ENCODE measurements at regions not wholly inside any gene's neighbourhood (a gene's known extent, or its start where the extent isn't known, plus 50 kb on each side); places are given as distances from the start of the nearest gene placed in this dataset.

GRCh38 chr2:120817956-120818325 lies 82.3 kb downstream of the GLI2 start:
- no peaks in the 10 kb centered on the region for H4K20me1 ChIP-seq (ENCODE audit: insufficient read depth)
- ChIA-PET POLR2A (no interaction called here), CTCF (no interaction called here), RAD21 (ENCODE audit: low non-redundant PET in 1 of 2, low total read pairs in 2 of 2, uncharacterized antibody in 2 of 2, unreplicated experiment in 2 of 2) (no interaction called here)
- no peak overlapping the region for H3K4me3 ChIP-seq (replicated peaks in 1 of 2; ENCODE audit: low read depth in 1 of 2, low read length in 2 of 2)
- H3K79me2 ChIP-seq (ENCODE audit: insufficient read depth, low read length): no peaks in the 10 kb centered on the region
- H3K27ac ChIP-seq (ENCODE audit: low read depth, low read length): no peak overlapping the region
- H3K4me2 ChIP-seq (ENCODE audit: low read length): no peak overlapping the region
- no peak overlapping the region for H2AFZ ChIP-seq (ENCODE audit: low read depth, low read length, poor library complexity, severe bottlenecking)
- H3K36me3 ChIP-seq (ENCODE audit: control insufficient read depth in 1 of 2, insufficient read depth in 2 of 2, low read length in 2 of 2): no peaks in the 10 kb centered on the region
- no peak overlapping the region for H3K9ac ChIP-seq (ENCODE audit: low read length)
- intact Hi-C loops (cut with micrococcal nuclease): no loop called here
- no peak for ATAC-seq
- no peaks in the 10 kb centered on the region for H3K9me2 ChIP-seq (ENCODE audit: insufficient read depth)
- no peak for DNase-seq (ENCODE audit: low read depth, low spot score)
- TF ChIP-seq, protein P1, sequence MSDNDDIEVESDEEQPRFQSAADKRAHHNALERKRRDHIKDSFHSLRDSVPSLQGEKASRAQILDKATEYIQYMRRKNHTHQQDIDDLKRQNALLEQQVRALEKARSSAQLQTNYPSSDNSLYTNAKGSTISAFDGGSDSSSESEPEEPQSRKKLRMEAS (IDR thresholded peaks at IDR 0.05): no peak
- TF ChIP-seq ZFX (IDR thresholded peaks at IDR 0.05): no peak
- no peak for TF ChIP-seq EZH2 (IDR thresholded peaks at IDR 0.05)
- no peak for TF ChIP-seq SP1 (IDR thresholded peaks at IDR 0.05; ENCODE audit: low read depth)
- TF ChIP-seq ZNF274 (IDR thresholded peaks at IDR 0.05; ENCODE audit: low read depth, low read length): no peak
- H3K4me1 ChIP-seq (ENCODE audit: control insufficient read depth in 1 of 2, insufficient read depth in 2 of 2, low read length in 2 of 2): peaks cover 6 to 7% of the 10 kb centered on the region in 2 experiments; a peak in 2 of 4 replicates
- no peaks in the 10 kb centered on the region for H3K27me3 ChIP-seq (ENCODE audit: insufficient read depth, low read length)
- BruUV-seq (replicated peaks): no TSS peak
- H3K9me3 ChIP-seq (ENCODE audit: control insufficient read depth in 1 of 2, insufficient read depth in 1 of 2, low read depth in 1 of 2, low read length in 2 of 2): no peaks in the 10 kb centered on the region

DNA sequence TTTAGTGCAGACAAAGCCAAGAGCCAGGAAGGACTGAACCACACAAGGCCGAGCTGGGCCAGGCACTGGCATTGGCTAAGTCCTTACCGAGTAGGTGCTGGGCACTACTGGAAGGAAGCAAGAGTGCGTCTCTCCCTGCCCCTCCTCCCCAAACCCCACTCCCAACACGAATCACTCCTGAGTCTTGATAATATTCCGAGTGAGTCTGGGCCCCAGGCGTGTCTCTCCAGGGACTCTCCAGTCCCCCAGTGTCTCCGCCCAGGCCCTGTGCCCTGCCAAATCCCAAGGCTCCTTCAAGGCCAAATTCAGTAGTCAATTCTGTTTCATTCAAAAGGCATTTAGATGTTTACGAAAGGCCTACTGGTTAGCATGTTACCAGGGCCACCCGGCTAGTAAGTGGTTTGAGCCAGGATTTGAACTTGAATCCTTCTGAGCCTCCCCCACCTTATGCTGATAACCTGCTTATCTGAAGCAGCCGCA lies 82.8 kb downstream of the GLI2 start:
- intact Hi-C loops (cut with micrococcal nuclease): no loop called here
- Histone ChIP-seq H2AFZ (ENCODE audit: low read depth, low read length, poor library complexity, severe bottlenecking) (no peak overlapping the region), H4K20me1 (ENCODE audit: insufficient read depth) (no peaks in the 10 kb centered on the region), H3K27me3 (ENCODE audit: insufficient read depth, low read length) (no peaks in the 10 kb centered on the region), H3K4me1 (ENCODE audit: control insufficient read depth in 1 of 2, insufficient read depth in 2 of 2, low read length in 2 of 2) (peaks cover 6 to 7% of the 10 kb centered on the region in 2 experiments; a peak in 2 of 4 replicates), H3K9me3 (ENCODE audit: control insufficient read depth in 1 of 2, insufficient read depth in 1 of 2, low read depth in 1 of 2, low read length in 2 of 2) (no peaks in the 10 kb centered on the region), H3K4me2 (ENCODE audit: low read length) (no peak overlapping the region), H3K79me2 (ENCODE audit: insufficient read depth, low read length) (no peaks in the 10 kb centered on the region), H3K9me2 (ENCODE audit: insufficient read depth) (no peaks in the 10 kb centered on the region), H3K36me3 (ENCODE audit: control insufficient read depth in 1 of 2, insufficient read depth in 2 of 2, low read length in 2 of 2) (no peaks in the 10 kb centered on the region), H3K9ac (ENCODE audit: low read length) (no peak overlapping the region), H3K4me3 (replicated peaks in 1 of 2; ENCODE audit: low read depth in 1 of 2, low read length in 2 of 2) (no peak overlapping the region), H3K27ac (ENCODE audit: low read depth, low read length) (no peak overlapping the region)
- DNase-seq (ENCODE audit: low read depth, low spot score) (no peak), ATAC-seq (no peak)
- POLR2A ChIA-PET: no interaction called here
- CTCF ChIA-PET: no interaction called here
- RAD21 ChIA-PET (ENCODE audit: low non-redundant PET in 1 of 2, low total read pairs in 2 of 2, uncharacterized antibody in 2 of 2, unreplicated experiment in 2 of 2): no interaction called here
- no TSS peak for BruUV-seq (replicated peaks)
- TF ChIP-seq POLR2AphosphoS5 (IDR thresholded peaks at IDR 0.05; ENCODE audit: low read depth, low read length) (no peak), RAD21 (IDR thresholded peaks at IDR 0.05; ENCODE audit: low read depth) (no peak), EZH2phosphoT487 (IDR thresholded peaks at IDR 0.05; ENCODE audit: borderline replicate concordance) (no peak), JUND (IDR thresholded peaks at IDR 0.05) (no peak), EGR1 (IDR thresholded peaks at IDR 0.05; ENCODE audit: low read depth) (no peak), SP1 (IDR thresholded peaks at IDR 0.05; ENCODE audit: low read depth) (no peak), ELF1 (IDR thresholded peaks at IDR 0.05; ENCODE audit: borderline replicate concordance, low read depth) (no peak), ZNF274 (IDR thresholded peaks at IDR 0.05; ENCODE audit: low read depth, low read length) (no peak), CEBPB (IDR thresholded peaks at IDR 0.05; ENCODE audit: low read depth) (no peak)
- TF ChIP-seq, protein P1 (IDR thresholded peaks at IDR 0.05): no peak
- TF ChIP-seq, protein P2, sequence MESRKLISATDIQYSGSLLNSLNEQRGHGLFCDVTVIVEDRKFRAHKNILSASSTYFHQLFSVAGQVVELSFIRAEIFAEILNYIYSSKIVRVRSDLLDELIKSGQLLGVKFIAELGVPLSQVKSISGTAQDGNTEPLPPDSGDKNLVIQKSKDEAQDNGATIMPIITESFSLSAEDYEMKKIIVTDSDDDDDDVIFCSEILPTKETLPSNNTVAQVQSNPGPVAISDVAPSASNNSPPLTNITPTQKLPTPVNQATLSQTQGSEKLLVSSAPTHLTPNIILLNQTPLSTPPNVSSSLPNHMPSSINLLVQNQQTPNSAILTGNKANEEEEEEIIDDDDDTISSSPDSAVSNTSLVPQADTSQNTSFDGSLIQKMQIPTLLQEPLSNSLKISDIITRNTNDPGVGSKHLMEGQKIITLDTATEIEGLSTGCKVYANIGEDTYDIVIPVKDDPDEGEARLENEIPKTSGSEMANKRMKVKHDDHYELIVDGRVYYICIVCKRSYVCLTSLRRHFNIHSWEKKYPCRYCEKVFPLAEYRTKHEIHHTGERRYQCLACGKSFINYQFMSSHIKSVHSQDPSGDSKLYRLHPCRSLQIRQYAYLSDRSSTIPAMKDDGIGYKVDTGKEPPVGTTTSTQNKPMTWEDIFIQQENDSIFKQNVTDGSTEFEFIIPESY (IDR thresholded peaks at IDR 0.05; ENCODE audit: extremely low read depth, insufficient replicate concordance, low read length): no peak
